Adrenal gland (tissue), 9 donors: ENCODE measurements at regions not wholly inside any gene's neighbourhood (a gene's known extent, or its start where the extent isn't known, plus 50 kb on each side); places are given as distances from the start of the nearest gene placed in this dataset.

Experiments used
- DNase-seq, 7 donors: peaks; one replicate each; pipeline ENCODE4 v3.0.0-alpha.2; 2019 to 2020
- H3K27ac ChIP-seq, 5 donors: fragments of 200-600 bp; sonication (generic) in 4 of 5; 1 replicate in 3 of 5; 2 replicates in 2 of 5; pipeline versions ENCODE4 v1.5.1 to v1.8.0; 2016 to 2020; ENCODE audit warnings: mild to moderate bottlenecking in 1 of 5
- H3K27me3 ChIP-seq: fragments of 200-600 bp; 2 replicates; pipeline ENCODE4 v1.8.0; 2021
- H3K36me3 ChIP-seq, 2 donors: fragments of 200-600 bp; replicated peaks in 1 of 2; 1 replicate in 1 of 2; 2 replicates in 1 of 2; pipeline versions ENCODE4 v1.5.1 to v1.8.0; 2018 to 2022
- H3K4me1 ChIP-seq, 2 donors: fragments of 200-600 bp; replicated peaks in 1 of 2; 1 replicate in 1 of 2; 2 replicates in 1 of 2; pipeline versions ENCODE4 v1.5.1 to v1.8.0; 2018 to 2021
- H3K4me3 ChIP-seq, 4 donors: fragments of 200-600 bp; sonication (generic) in 3 of 4; one replicate each; pipeline ENCODE4 v1.5.1; 2016 to 2018
- H3K9me3 ChIP-seq, 3 donors: fragments of 200-600 bp; sonication (generic) in 1 of 3; replicated peaks in 1 of 3; 1 replicate in 2 of 3; 2 replicates in 1 of 3; pipeline versions ENCODE4 v1.5.1 to v1.8.0; 2016 to 2021
- POLR2A ChIP-seq, 2 donors: fragments of 450-650 bp; IDR thresholded peaks; one replicate each; pipeline ENCODE4 v1.6.1; 2017; ENCODE audit warnings: antibody characterized with exemption in 2 of 2, mild to moderate bottlenecking in 2 of 2, moderate library complexity in 1 of 2
- WGBS, 4 donors: extraction: QIAGEN DNeasy Blood & Tissue Kit in 2 of 4; methylation state at CpG; one replicate each; pipeline versions ENCODE4 v1.1.5 to v1.1.7; 2013 to 2017; 5-methylcytosine and 5-hydroxymethylcytosine counted together
- intact Hi-C, 2 donors: fragments of 100-400 bp; cut with DNase I; formaldehyde crosslinking; loops; one replicate each; pipeline versions ENCODE4 v1.14.1 to v1.15.0; 2022 to 2023
- TF ChIP-seq, protein P1 (sequence below), 6 experiments: fragments of 450-650 bp in 4 of 6; fragments of 200-600 bp in 2 of 6; sonication (generic) in 1 of 6; IDR thresholded peaks; 1 replicate in 5 of 6; 2 replicates in 1 of 6; pipeline versions ENCODE4 v1.5.1 to v1.8.0; 2016 to 2021; ENCODE audit warnings: antibody characterized with exemption in 6 of 6, mild to moderate bottlenecking in 2 of 6, moderate library complexity in 1 of 6
- donor health status: healthy with polysubstance abuse.
- donor health status: Bipolar disorder and iron deficiency.
- donor health status: DM: yes; HTN: yes; CAD: no.
- donor health status: DM: no; HTN: no; CAD: no.
- donor health status: DM: no; HTN: no; CAD: no.

DNA sequence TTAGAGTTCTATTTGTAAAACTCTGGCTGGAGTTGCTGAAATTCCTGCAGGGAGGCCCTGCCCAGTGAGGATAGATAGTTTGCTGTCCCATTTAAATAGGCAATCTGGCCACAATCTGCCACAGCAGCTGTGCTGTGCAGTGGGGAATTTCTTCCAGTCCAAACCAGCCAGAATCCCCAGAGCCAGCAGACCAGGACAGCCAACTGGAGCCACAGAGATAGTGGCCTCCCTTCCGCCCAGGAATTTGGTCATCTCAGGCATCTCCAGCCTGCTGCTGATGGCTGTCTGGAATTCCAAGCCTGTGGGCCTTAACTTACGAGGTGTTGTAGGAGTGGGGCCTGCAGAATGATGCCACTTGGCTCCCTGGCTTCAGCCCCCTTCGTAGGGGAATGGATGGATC is 643.4 kb downstream of the DNAJB9 start:
- no peak overlapping the region for H3K27ac ChIP-seq
- H3K9me3 ChIP-seq: no peaks in the 10 kb centered on the region
- H3K4me1 ChIP-seq: no peaks in the 10 kb centered on the region
- intact Hi-C loops: no loop called here
- no peak overlapping the region for H3K4me3 ChIP-seq
- WGBS, 4 donors: 63 to 79% (median 72%) methylated on average over 3 of the region's 3 CpGs
- no peaks in the 10 kb centered on the region for H3K27me3 ChIP-seq
- no peak for TF ChIP-seq POLR2A (IDR thresholded peaks at IDR 0.05)
- TF ChIP-seq, protein P1, sequence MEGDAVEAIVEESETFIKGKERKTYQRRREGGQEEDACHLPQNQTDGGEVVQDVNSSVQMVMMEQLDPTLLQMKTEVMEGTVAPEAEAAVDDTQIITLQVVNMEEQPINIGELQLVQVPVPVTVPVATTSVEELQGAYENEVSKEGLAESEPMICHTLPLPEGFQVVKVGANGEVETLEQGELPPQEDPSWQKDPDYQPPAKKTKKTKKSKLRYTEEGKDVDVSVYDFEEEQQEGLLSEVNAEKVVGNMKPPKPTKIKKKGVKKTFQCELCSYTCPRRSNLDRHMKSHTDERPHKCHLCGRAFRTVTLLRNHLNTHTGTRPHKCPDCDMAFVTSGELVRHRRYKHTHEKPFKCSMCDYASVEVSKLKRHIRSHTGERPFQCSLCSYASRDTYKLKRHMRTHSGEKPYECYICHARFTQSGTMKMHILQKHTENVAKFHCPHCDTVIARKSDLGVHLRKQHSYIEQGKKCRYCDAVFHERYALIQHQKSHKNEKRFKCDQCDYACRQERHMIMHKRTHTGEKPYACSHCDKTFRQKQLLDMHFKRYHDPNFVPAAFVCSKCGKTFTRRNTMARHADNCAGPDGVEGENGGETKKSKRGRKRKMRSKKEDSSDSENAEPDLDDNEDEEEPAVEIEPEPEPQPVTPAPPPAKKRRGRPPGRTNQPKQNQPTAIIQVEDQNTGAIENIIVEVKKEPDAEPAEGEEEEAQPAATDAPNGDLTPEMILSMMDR (IDR thresholded peaks at IDR 0.05): no peak
- H3K36me3 ChIP-seq: no peaks in the 10 kb centered on the region
- no peak for DNase-seq

DNA sequence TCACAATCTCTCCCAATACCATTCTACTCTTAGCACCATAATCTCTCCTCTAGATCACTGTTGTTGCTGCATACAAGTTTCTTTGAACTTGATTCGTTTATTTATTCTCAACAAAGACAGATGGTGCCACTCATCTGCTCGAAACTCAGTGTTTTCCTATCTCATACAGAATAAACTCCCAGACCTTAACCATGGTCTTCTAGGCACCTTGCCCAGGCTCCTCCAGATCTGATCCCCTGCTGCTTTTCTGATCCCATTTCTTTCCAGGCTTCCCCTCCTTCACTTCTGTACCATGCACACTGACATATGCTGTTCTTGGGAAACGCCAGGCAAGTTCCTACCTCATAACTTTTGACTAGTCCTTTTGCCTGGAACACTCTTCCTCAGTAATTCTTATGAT is 645.7 kb downstream of the DNAJB9 start:
- H3K4me1 ChIP-seq: no peaks in the 10 kb centered on the region
- intact Hi-C loops: no loop called here
- H3K9me3 ChIP-seq: no peaks in the 10 kb centered on the region
- no peak for DNase-seq
- no peak overlapping the region for H3K27ac ChIP-seq
- WGBS, 4 donors: 55 to 67% (median 58%) methylated on average over 3 of the region's 3 CpGs
- no peak for TF ChIP-seq POLR2A (IDR thresholded peaks at IDR 0.05)
- TF ChIP-seq, protein P1 (IDR thresholded peaks at IDR 0.05): no peak
- H3K4me3 ChIP-seq: no peak overlapping the region
- H3K36me3 ChIP-seq: no peaks in the 10 kb centered on the region
- no peaks in the 10 kb centered on the region for H3K27me3 ChIP-seq

DNA sequence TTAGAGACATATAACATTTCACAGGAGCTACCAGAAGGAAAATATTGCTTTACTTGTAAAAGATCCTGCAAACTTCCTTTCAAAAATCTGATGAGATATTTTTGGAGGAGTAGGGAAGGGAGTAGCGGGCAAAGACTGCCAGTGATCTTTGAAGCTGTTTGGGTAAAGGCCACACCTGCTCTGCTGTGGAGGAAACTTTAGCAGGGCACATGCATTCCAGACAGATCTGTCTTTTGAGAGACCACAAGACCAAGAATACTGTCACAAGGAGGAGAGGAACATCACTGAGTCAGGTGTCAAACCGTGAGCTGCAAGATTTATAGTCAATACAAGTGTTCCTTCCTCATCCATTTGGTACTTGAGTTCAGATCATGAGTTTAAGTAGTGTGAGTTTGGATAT is 654.4 kb downstream of the DNAJB9 start:
- Histone ChIP-seq H3K27ac (no peak overlapping the region), H3K9me3 (no peaks in the 10 kb centered on the region), H3K27me3 (no peaks in the 10 kb centered on the region), H3K36me3 (no peaks in the 10 kb centered on the region), H3K4me3 (no peak overlapping the region), H3K4me1 (no peaks in the 10 kb centered on the region)
- 65 to 77% (median 71%) methylated on average over 2 of the region's 2 CpGs for WGBS, 4 donors
- DNase-seq: no peak
- TF ChIP-seq, protein P1 (IDR thresholded peaks at IDR 0.05): no peak
- TF ChIP-seq POLR2A (IDR thresholded peaks at IDR 0.05): no peak
- intact Hi-C loops: no loop called here

DNA sequence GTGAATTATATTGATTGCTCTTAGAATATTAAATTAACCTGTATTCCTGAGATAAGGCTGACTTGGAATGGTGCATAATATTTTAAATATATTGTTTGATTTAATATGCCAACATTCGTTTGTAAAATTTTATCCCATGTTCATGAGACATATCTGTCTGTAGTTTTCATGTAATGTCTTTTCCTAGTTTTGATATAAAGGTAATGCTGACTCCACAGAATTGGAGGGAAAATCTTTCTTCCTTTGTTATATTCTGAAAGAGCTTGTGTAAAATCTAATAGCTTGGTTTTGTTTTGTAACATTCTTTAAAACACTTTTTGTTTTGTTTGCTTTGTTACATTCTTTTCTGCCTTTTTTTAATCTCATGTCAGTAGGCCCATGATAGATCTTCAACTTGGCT is 657.0 kb downstream of the DNAJB9 start:
- WGBS, 4 donors: 26 to 56% (median 46%) methylated on average over 1 of the region's 1 CpG
- no peaks in the 10 kb centered on the region for H3K4me1 ChIP-seq
- no peaks in the 10 kb centered on the region for H3K27me3 ChIP-seq
- no peaks in the 10 kb centered on the region for H3K36me3 ChIP-seq
- TF ChIP-seq, protein P1 (IDR thresholded peaks at IDR 0.05): no peak
- no peak for TF ChIP-seq POLR2A (IDR thresholded peaks at IDR 0.05)
- H3K27ac ChIP-seq: no peak overlapping the region
- H3K4me3 ChIP-seq: no peak overlapping the region
- H3K9me3 ChIP-seq: no peaks in the 10 kb centered on the region
- intact Hi-C loops: no loop called here
- DNase-seq: no peak
